ENCODE measurements at regions not wholly inside any gene's neighbourhood (a gene's known extent, or its start where the extent isn't known, plus 50 kb on each side); places are given as distances from the start of the nearest gene placed in this dataset.

DNA sequence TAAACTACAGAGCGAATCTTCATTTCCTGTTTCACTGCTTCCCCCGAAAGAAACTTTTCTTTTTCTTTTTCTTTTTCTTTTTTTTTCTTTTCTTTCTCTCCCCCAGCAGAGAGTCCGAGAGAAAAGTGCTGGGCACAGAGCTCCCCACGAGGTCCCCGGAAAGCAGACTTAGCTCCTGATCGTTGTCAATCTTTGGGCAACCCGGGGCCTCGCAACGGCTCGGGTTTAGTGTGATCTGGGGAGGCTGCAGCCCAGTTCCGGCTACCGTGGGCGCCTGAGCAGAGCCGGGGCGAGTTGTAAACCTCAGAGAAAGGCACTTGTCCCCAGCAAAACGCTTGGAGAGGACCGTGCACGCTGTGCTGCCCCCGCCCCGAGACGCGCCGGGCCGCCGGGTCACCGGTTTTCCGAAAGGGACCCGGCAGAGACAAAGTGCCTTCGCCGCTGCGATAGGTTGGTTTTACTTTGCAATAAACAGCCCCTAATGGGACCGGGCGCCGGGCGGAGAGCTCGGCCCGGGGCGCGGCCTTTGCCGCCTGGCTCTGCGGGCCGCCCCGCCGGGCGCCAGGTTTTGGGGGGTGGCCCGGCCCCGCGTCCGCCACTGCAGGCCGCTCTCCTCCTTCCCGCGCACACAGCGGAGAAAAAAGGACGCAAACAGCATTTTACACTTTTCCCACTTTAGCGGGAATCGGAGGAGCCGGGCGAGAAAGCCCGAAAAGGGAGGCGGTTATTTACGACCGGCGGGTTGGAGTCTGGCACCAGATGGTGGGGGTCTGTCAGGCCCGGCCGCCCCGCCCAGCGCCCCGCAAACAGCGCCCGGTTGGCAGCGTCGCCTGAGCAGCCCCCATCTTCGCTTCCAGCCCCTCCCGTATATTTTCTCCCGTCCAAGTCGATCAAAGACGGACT is 136.0 kb downstream of the INSIG2 start:
- DNase-seq, result no peak

DNA sequence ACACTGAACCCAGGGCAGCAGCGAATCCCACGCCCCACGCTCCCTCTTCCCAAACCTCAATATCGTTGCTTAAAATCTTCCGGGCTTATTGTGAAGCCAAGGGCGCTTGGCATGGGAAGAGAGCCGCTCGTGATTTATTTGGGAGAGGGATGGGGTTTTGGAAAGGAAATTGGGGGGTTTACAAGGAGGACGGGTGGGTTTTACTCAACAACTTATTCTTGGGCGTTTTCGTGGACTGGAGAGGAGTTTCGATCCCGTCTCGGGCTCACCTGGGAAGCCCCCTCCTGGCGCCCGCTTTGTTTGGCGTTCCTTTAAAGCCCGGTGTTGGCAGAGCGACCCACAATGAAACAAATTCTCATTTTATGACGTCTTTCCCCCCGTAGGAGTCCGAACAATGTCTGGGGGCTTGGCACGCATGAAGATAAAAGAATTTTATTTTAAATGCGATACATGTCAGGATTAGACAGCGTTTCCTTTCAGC is 135.3 kb downstream of the INSIG2 start:
- no peak for DNase-seq

DNA sequence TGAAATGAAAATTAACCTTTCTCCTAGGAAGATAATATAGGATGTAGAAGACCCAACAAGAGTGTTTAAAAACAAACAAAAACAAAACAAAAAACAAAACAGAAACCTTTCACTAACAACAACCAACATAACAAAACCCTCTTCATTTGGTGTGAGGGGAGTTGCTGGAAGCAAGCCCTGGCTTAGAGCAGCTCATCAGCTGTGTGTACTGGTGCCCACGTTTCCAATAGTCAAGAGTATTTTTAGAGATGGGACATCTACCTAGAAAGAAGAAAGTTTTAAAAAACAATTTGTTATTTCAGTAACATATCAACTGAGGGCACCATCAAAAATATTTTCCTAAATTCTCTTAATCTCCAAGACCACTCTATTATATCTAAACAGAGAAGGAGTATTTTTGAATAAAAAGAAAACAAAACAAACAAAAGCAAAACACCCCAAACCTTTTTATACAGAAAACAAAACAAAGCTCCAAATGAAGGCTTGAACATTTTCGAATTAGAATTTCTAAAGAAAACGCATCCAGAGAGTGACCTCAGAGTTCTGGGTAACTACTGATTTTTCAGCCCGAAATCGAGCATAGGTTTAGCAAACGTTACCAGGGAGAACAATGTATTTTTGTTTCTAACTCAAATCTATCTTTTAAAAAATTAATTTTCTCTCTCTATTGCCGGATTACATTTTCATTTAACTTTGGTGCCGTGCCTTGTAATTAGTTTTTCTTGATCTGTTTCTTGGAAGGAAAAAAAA is 134.6 kb downstream of the INSIG2 start:
- DNase-seq, result no peak

DNA sequence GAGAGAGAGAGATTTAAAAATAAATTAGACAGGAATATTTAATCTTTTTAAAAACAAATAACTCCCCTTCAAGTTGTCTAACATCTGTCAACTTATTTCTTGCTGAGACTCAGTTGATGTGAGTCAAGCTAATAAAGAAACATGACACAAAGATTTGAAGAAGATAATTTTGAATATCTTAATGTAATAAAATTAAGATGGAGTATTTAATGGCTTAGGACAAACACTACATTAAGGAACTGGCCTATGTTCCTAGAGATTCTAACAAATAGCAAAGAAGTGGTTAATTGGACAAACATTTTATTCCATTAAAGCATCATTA is 134.0 kb downstream of the INSIG2 start:
- no peak for DNase-seq

- peak; percentile 59 to 73 for DNase-seq
Observed at GRCh38 chr2:118221536-118222272, 133.4 kb downstream of the INSIG2 start.

DNA sequence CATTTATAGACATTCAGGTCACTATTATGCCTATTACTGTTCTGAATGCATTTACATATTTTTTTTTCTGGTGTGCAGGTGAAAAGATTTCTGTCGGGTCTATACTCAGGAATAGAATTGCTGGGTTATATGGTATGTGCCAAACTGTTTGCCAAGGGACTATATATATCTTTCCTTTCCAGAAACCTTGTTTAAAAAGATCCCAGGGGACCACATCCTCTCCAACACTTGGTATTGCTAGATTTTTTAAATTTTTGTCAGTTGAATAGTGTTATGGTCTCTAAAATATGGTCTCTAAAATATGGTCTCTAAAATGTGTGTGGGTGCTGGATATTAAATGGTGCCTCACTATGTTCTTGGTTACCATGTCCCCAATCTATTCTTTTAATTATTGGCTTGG is 131.3 kb downstream of the INSIG2 start:
- no peak for DNase-seq

DNA sequence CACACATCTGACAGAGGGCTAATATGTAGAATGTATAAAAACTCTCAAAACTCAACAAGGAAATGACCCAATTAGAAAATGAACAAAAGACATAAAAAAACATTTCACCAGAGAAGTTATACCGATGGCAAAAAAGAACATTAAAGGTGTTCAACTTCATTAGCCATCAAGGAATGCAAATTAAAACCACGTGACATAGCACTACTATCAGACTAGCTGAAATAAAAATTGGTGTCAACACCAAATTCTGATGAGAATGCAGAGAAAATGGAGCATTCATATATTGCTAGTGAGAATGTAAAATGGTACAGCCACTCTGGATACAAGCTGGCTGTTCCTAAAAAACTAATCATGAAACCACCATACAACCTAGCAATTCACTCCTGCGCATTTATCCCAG is 128.0 kb downstream of the INSIG2 start:
- no peak for DNase-seq

DNA sequence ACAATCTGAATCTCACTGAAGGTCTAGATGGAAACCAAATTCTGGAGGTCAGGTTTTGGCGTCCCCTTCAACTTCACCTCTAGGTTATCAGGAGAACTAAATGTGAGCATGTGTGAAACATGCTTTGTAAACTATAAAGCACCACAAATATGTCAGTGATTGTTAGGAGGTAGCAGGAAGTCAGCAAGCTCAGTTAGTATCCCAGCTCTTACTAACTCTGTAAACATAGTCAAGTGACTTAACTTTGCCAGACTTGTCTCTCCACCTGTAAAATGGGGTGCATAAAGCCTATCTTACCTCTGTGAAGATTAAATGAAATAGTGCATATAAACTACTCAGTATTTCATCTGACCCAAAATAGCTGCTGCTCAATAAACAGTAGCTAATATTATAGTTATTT is 121.5 kb downstream of the INSIG2 start:
- DNase-seq, result no peak

DNA sequence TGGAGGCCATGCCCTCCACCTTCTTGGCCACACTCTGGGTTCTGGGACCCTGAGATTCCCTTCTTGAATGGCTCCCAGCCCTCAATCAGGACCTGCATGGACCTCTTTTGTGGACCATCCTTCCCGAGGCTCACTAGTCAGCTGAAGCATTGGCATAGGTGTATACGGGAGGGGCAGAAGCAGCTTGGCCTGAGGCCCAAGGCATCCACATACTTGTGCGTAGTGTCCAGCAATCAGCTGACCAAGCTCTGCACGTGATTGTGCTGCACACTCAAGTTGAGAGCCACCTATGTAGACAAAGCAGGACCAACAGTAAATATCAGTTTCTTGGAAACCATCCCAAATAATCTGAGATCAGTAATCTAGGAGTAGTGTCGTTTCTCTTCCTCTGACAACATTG is 119.6 kb downstream of the INSIG2 start:
- no peak for DNase-seq

DNA sequence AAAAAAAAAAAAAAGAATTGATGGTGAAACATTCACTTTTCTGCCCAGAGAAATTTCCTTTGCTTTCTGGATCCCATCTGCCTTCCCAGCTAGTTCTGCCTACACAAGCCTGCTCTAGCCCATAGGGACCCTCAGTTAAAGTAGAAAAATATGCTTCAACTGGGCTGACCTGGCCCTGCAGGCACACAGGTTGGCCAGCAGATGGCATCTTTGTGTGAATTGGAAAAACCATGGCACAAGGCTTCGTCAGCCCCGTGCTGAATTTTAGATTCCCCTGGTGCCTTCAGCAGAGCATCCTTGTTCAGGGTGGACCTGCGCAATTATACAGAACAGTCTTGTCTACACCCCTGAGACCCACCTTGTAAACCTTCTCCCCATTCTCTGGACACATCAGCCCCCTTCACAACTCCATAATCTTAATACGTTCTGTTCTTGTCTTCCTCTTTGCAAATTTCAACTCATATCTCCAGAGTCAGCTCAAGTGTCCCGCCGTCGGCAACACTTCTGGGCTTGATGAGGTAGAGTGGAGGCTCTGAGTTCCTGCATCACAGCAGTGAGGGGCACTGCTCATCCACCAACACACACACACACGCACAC is 114.5 kb downstream of the INSIG2 start:
- DNase-seq, result peak; percentile 37 to 40

- DNase-seq, result no peak
Observed at GRCh38 chr2:118198268-118198667, 110.0 kb downstream of the INSIG2 start.

DNA sequence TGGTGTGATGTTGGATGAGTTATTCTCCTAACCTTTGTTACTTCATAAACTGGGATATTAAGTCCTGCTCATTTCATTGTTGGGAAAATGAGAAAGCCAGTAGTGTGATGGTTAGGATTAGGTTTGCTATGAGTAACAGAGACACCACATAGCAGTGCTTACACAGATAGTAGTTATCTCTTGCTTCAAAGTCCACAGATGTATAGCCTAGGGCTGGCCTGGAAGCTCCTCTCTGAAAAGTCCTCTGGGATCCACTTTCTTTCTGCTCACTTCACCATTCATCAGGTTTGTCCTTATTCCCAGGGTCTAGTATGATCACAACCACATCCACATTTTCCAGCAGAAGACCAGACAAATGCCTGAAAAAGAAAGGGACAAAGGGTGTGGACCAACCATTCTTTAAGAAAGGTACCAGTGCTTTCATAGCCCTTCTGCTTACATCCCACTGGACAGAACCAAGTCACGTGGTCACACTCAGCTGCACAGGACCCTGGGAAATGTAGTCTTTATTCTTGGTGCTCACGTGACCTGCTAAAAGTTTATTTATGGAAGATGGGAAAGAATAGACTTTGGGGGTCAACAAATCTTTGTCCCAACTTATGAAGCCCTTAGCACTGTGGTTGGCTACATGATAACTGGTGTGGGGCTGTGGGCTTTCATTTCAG is 108.9 kb downstream of the INSIG2 start:
- DNase-seq, result no peak

DNA sequence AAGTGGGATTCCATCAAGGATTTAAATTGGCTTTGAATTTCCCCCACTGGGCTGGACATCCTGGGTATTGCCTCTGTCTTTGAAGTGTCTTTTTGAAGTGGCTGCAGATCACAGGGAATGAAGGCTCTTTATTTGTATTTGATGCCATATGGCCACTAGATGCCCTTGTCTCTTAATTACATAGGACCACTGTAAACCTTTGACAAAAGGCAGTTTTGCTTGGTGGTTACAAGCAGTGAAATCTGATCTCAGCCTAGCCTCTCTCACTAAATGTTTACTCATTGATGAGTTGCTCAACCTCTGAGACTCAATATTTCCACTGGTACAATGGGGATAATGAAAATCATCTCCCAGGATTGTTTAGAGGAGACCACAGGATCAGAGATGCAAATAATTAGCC is 102.2 kb downstream of the INSIG2 start:
- DNase-seq, result peak in 1 of 2 experiments; percentile 16

DNA sequence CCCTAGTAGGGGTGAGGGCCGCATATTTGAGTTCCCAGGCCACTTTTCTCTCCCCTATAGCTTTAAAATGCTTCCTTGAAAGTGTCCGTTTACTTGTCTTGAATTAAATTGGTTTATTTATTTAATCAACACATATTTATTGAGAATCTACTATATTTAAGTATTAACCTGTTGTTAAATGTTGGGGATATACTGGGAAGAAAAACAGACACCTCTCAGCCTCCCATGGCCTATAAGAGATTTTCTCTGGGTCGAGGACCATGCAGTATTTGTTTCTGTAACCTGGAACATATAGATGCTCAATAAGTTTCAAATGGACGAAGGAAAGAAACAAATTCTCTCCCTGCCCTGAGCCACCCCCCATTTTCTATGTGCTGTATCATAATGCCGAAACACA is 98.6 kb downstream of the INSIG2 start:
- DNase-seq, result no peak

GRCh38 chr2:118186110-118186857 is 98.0 kb downstream of the INSIG2 start:
- peak; percentile 81 to 91 for DNase-seq

GRCh38 chr2:118185210-118186109 is 97.2 kb downstream of the INSIG2 start:
- DNase-seq, result peak; percentile 75 to 86

- DNase-seq, result no peak
Observed at GRCh38 chr2:118183381-118183780, 95.1 kb downstream of the INSIG2 start.

DNA sequence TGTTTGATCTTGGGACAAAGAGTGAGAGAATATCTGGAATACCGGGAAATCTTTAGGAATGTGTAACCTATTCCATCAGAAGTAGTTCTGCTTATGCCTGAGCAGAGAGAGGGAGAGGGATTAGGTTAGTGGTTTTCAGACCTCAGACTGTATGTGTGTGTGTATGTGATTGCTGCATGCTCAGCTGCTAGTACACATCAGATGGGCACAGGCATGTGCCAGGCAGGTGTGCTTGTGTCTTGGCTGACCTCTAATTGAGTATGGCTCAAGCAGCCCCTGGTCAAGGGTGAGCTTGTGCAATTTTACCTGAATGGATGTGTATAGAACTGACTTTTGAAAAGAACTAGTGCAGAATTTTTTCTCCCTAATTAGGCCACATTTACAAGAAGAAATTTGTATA is 91.2 kb downstream of the INSIG2 start:
- no peak for DNase-seq

DNA sequence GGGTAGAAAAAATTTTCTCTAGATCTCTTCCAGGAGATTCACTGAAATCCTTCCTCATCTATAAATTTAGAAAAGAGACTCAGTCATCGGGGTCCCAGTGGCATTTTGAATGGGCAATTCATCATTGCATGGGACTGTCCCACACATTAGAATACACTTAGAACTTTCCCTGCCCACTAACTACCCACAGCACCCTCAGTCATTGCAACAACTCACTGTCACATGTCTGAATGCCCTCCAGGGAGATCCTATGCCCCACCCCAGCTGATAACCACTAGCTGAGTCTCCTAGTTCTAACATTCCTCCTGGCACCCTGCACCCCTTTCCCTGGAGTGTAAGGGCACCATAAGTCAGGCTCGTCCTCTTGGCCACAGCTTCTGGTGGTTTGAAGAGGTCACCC is 89.6 kb downstream of the INSIG2 start:
- no peak for DNase-seq

GRCh38 chr2:118177318-118177717 is 89.0 kb downstream of the INSIG2 start:
- no peak for DNase-seq

GRCh38 chr2:118176601-118177000 is 88.3 kb downstream of the INSIG2 start:
- no peak for DNase-seq
